ENCODE measurements at regions not wholly inside any gene's neighbourhood (a gene's known extent, or its start where the extent isn't known, plus 50 kb on each side); places are given as distances from the start of the nearest gene placed in this dataset.

DNA sequence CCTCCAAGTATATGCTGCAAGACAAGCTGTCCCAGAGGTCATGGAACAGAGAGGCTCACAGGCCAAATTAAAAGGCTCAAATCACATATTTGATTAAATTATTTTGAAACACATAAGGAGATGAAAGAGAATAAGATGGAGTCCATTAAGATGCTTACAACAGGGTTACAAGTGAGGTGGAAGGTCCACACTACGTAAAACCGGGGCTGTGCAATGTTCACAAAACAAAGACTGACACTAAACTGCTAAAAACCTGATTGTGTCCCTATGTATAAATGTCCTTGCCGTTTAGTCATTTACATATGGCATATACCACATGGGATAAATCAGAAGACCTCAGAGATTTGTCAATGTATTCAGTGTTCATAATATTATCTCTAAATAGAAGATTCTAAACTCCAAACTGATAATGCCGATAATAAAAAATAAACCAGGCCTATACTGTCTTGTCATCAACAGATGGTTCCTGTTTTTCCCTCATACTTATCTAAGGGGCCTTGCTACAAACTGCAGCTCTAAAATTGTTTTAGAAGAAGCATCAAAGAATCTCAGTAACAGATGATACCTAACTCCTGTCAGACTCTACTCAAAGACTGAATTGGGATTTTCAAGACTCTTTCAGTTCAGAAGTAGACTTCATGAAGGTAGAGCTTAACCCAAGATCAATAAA is 51.8 kb upstream of the RIPOR2 start:
- Histone ChIP-seq H3K36me3 (ENCODE audit: insufficient read depth in 1 of 2, low read depth in 1 of 2) (no peaks in the 10 kb centered on the region), H3K4me3 (no peak overlapping the region), H3K27ac (no peak overlapping the region), H3K4me1 (peaks cover 5% of the 10 kb centered on the region), H3K27me3 (ENCODE audit: insufficient read depth in 3 of 3, low read length in 2 of 3) (no peaks in the 10 kb centered on the region), H3K9me3 (peaks cover 5% of the 10 kb centered on the region)
- ATAC-seq (no peak), DNase-seq (no peak)
- 93 to 99% (median 96%) methylated on average over 4 of the region's 4 CpGs for WGBS, 3 donors
- TF ChIP-seq, protein P1, sequence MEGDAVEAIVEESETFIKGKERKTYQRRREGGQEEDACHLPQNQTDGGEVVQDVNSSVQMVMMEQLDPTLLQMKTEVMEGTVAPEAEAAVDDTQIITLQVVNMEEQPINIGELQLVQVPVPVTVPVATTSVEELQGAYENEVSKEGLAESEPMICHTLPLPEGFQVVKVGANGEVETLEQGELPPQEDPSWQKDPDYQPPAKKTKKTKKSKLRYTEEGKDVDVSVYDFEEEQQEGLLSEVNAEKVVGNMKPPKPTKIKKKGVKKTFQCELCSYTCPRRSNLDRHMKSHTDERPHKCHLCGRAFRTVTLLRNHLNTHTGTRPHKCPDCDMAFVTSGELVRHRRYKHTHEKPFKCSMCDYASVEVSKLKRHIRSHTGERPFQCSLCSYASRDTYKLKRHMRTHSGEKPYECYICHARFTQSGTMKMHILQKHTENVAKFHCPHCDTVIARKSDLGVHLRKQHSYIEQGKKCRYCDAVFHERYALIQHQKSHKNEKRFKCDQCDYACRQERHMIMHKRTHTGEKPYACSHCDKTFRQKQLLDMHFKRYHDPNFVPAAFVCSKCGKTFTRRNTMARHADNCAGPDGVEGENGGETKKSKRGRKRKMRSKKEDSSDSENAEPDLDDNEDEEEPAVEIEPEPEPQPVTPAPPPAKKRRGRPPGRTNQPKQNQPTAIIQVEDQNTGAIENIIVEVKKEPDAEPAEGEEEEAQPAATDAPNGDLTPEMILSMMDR (IDR thresholded peaks at IDR 0.05): no peak
- intact Hi-C loops (cut with DNase I): loop anchor here in 1 of 2 donors (5.0 kb wide), 1 partner anchor 75 kb away; no protein-coding TSS in a partner anchor

DNA sequence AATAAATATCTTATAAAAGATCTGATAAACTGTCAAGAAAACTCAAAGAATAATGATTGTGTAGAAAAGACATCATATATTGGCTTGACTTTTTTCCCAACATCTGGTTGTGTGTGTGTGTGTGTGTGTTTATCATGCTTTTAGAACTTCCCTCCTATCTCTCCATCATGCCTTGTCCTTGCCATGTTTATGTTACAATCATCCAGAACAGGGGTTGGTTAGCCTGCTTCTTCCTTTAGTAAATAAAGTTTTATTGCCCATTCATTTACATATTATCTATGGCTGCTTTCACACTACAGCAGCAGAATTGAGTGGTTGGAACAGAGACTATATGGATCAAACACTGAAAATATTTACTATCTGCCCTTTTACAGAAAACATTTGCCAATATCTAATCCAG is 52.8 kb upstream of the RIPOR2 start:
- TF ChIP-seq, protein P1 (IDR thresholded peaks at IDR 0.05): no peak

DNA sequence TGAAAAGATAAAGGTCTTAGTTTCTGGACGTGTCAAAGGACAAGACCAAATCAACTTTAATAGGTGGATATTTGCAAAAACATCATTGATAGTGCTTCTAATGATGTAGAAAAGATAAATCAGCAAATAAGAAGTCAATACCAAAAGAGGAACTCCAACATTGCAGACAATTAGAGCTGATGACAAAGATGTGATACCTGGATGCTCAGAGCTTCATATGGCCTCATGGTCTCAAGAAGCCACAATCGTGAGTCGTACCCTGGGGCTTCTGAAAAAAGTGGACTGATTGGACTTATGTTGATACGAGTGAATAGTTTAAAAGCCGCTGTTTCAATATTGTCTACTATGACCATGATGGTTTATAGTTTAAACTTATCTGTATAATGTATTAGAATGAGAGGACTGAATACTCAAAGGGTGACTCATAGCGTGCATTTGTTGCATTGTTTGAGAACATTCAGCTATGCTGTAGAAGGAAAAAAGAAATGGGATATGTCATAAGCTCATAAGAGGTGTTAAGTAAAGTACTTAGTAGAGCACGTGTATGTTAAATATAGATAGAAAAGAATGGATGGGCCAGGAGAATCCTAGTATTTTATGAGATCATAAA is 54.6 kb upstream of the RIPOR2 start:
- Histone ChIP-seq H3K4me3 (no peak overlapping the region), H3K36me3 (ENCODE audit: insufficient read depth in 1 of 2, low read depth in 1 of 2) (no peaks in the 10 kb centered on the region), H3K9me3 (peaks cover 5% of the 10 kb centered on the region), H3K27ac (no peak overlapping the region), H3K27me3 (ENCODE audit: insufficient read depth in 3 of 3, low read length in 2 of 3) (no peaks in the 10 kb centered on the region), H3K4me1 (no peaks in the 10 kb centered on the region)
- intact Hi-C loops (cut with DNase I): loop anchor here (2.0 kb wide), 2 partner anchors 132 to 134 kb away; no protein-coding TSS in a partner anchor
- TF ChIP-seq, protein P1 (IDR thresholded peaks at IDR 0.05): no peak
- DNase-seq (no peak), ATAC-seq (peak in 1 of 4 donors; percentile 38)
- WGBS, 3 donors: 83 to 87% (median 85%) methylated on average over 7 of the region's 7 CpGs

More for the DNA sequence above, 52.8 kb upstream of the RIPOR2 start:
- H3K27me3 ChIP-seq (ENCODE audit: insufficient read depth in 3 of 3, low read length in 2 of 3): no peaks in the 10 kb centered on the region
- intact Hi-C loops (cut with DNase I): loop anchor here in 1 of 2 donors (5.0 kb wide), 1 partner anchor 76 kb away; no protein-coding TSS in a partner anchor
- H3K4me1 ChIP-seq: peaks cover 5% of the 10 kb centered on the region
- DNase-seq (no peak), ATAC-seq (no peak)
- H3K27ac ChIP-seq: no peak overlapping the region
- peaks cover 5% of the 10 kb centered on the region for H3K9me3 ChIP-seq
- no peaks in the 10 kb centered on the region for H3K36me3 ChIP-seq (ENCODE audit: insufficient read depth in 1 of 2, low read depth in 1 of 2)
- no peak overlapping the region for H3K4me3 ChIP-seq

DNA sequence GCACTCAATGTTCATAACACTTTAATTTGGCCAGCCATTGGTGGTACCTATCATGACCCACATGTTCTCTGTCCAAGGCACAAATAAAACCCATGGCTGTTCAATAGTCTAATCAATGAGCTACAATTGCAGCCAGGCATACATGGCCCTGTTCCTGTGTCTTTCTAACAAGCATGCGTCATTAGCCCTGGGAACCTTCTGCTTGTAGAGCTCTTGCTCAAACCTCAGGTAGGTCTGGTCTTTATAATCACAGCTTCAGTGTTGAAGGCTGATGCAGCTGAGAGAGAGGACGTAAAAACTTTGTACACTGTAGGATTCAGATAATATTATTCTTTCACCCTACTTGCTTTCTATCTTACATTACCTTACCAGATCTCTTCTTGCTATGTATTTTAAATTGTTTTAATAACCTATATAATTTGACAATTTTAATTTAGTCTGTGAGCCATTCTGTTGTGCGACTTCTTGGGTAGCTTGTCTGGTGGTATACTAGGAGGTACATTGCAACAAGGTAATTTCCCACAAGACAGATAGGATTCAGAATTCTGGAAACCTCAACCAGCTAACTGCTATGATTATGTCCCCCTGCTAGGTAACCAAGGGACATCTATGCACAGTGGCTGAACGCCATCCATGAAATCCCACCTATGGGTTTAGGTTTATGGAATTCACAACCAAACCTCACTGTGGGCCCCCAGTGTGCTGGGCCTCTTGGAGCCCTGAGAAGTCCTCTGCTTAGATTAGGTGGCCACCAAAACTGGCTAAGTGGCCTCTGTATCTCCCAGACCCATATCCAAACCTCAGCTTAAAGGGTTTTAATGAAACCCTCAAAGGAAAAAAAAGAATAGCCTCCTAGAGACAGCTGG is 55.4 kb upstream of the RIPOR2 start:
- Histone ChIP-seq H3K4me3 (no peak overlapping the region), H3K36me3 (ENCODE audit: insufficient read depth in 1 of 2, low read depth in 1 of 2) (no peaks in the 10 kb centered on the region), H3K9me3 (peaks cover 5% of the 10 kb centered on the region), H3K4me1 (no peaks in the 10 kb centered on the region), H3K27me3 (ENCODE audit: insufficient read depth in 3 of 3, low read length in 2 of 3) (no peaks in the 10 kb centered on the region), H3K27ac (no peak overlapping the region)
- ATAC-seq: peak in 2 of 4 donors; percentile 17 to 27
- no peak for DNase-seq
- intact Hi-C loops (cut with DNase I): loop anchor here (2.0 kb wide), 2 partner anchors 132 to 134 kb away; no protein-coding TSS in a partner anchor
- TF ChIP-seq, protein P1 (IDR thresholded peaks at IDR 0.05): no peak
- 94 to 96% (median 96%) methylated on average over 4 of the region's 4 CpGs for WGBS, 3 donors
